ENCODE measurements at regions not wholly inside any gene's neighbourhood (a gene's known extent, or its start where the extent isn't known, plus 50 kb on each side); places are given as distances from the start of the nearest gene placed in this dataset.
"Not testable (repeated sequence)": the region's sequence is repeated elsewhere in the genome, so short reads cannot be mapped to it uniquely, and the experiment has no call there.

- ATAC-seq (no peak), DNase-seq (no peak)
- intact Hi-C loops (cut with DNase I, micrococcal nuclease), result no loop called here
Measured at GRCh38 chr10:4622384-4622783, 203.6 kb upstream of the AKR1E2 start.

GRCh38 chr10:4617589-4617988 lies 208.4 kb upstream of the AKR1E2 start:
- DNase-seq, result no peak

GRCh38 chr10:4615042-4615441 lies 211.0 kb upstream of the AKR1E2 start:
- ATAC-seq, result no peak
- DNase-seq, result no peak
- intact Hi-C loops (cut with DNase I, micrococcal nuclease), result no loop called here

More at GRCh38 chr10:4617589-4617988, 208.4 kb upstream of the AKR1E2 start:
- no peak for ATAC-seq
- intact Hi-C loops (cut with DNase I, micrococcal nuclease), result no loop called here

- no peak for DNase-seq
- intact Hi-C loops (cut with DNase I, micrococcal nuclease), result no loop called here
- no peak for ATAC-seq
Measured at GRCh38 chr10:4609251-4609650, 216.8 kb upstream of the AKR1E2 start.

GRCh38 chr10:4607681-4608080 lies 218.3 kb upstream of the AKR1E2 start:
- intact Hi-C loops (cut with DNase I, micrococcal nuclease), result no loop called here
- no peak for DNase-seq
- no peak for ATAC-seq

GRCh38 chr10:4606856-4607636 lies 219.0 kb upstream of the AKR1E2 start:
- no peak for ATAC-seq
- no peak for DNase-seq
- intact Hi-C loops (cut with DNase I, micrococcal nuclease), result no loop called here

GRCh38 chr10:4602764-4603491 lies 223.1 kb upstream of the AKR1E2 start:
- intact Hi-C loops (cut with DNase I, micrococcal nuclease), result no loop called here
- no peak for DNase-seq
- ATAC-seq, result no peak

- ATAC-seq, result no peak
- DNase-seq, result no peak
- intact Hi-C loops (cut with DNase I, micrococcal nuclease), result no loop called here
Measured at GRCh38 chr10:4599471-4599870, 226.5 kb upstream of the AKR1E2 start.

GRCh38 chr10:4597898-4598297 lies 228.1 kb upstream of the AKR1E2 start:
- intact Hi-C loops (cut with DNase I, micrococcal nuclease); DNase-seq; ATAC-seq: not testable (repeated sequence)

GRCh38 chr10:4596951-4597350 lies 229.1 kb upstream of the AKR1E2 start:
- intact Hi-C loops (cut with DNase I, micrococcal nuclease), result no loop called here
- ATAC-seq, result no peak
- DNase-seq, result no peak

- intact Hi-C loops (cut with DNase I, micrococcal nuclease), result no loop called here
- no peak for DNase-seq
- no peak for ATAC-seq
Measured at GRCh38 chr10:4595719-4596319, 230.2 kb upstream of the AKR1E2 start.

- intact Hi-C loops (cut with DNase I, micrococcal nuclease), result no loop called here
- no peak for DNase-seq
- ATAC-seq, result no peak
Measured at GRCh38 chr10:4590807-4591206, 235.2 kb upstream of the AKR1E2 start.

GRCh38 chr10:4588824-4589223 lies 237.2 kb upstream of the AKR1E2 start:
- ATAC-seq, result no peak
- intact Hi-C loops (cut with DNase I, micrococcal nuclease), result no loop called here
- no peak for DNase-seq

- intact Hi-C loops (cut with DNase I, micrococcal nuclease), result no loop called here
- DNase-seq (no peak), ATAC-seq (no peak)
Measured at GRCh38 chr10:4587466-4587865, 238.5 kb upstream of the AKR1E2 start.

- no peak for DNase-seq
- no peak for ATAC-seq
- intact Hi-C loops (cut with DNase I, micrococcal nuclease), result no loop called here
Measured at GRCh38 chr10:4586776-4587175, 239.2 kb upstream of the AKR1E2 start.

- DNase-seq, result no peak
- ATAC-seq, result no peak
- intact Hi-C loops (cut with DNase I, micrococcal nuclease), result no loop called here
Measured at GRCh38 chr10:4581929-4582328, 244.1 kb upstream of the AKR1E2 start.

- no peak for ATAC-seq
- intact Hi-C loops (cut with DNase I, micrococcal nuclease), result no loop called here
Measured at GRCh38 chr10:4579844-4580243, 246.2 kb upstream of the AKR1E2 start.

GRCh38 chr10:4576206-4576605 lies 249.8 kb upstream of the AKR1E2 start:
- intact Hi-C loops (cut with DNase I, micrococcal nuclease), result no loop called here
- no peak for ATAC-seq

More at GRCh38 chr10:4579844-4580243, 246.2 kb upstream of the AKR1E2 start:
- DNase-seq, result no peak

GRCh38 chr10:4569151-4569550 lies 256.9 kb upstream of the AKR1E2 start:
- intact Hi-C loops (cut with DNase I, micrococcal nuclease), result no loop called here
- ATAC-seq, result no peak

More at GRCh38 chr10:4576206-4576605, 249.8 kb upstream of the AKR1E2 start:
- no peak for DNase-seq

GRCh38 chr10:4568731-4569130 lies 257.3 kb upstream of the AKR1E2 start:
- intact Hi-C loops (cut with DNase I, micrococcal nuclease), result no loop called here
- no peak for DNase-seq
- no peak for ATAC-seq

More at GRCh38 chr10:4569151-4569550, 256.9 kb upstream of the AKR1E2 start:
- DNase-seq, result no peak
